ENCODE measurements at regions not wholly inside any gene's neighbourhood (a gene's known extent, or its start where the extent isn't known, plus 50 kb on each side); places are given as distances from the start of the nearest gene placed in this dataset.

- TF ChIP-seq, protein P1, sequence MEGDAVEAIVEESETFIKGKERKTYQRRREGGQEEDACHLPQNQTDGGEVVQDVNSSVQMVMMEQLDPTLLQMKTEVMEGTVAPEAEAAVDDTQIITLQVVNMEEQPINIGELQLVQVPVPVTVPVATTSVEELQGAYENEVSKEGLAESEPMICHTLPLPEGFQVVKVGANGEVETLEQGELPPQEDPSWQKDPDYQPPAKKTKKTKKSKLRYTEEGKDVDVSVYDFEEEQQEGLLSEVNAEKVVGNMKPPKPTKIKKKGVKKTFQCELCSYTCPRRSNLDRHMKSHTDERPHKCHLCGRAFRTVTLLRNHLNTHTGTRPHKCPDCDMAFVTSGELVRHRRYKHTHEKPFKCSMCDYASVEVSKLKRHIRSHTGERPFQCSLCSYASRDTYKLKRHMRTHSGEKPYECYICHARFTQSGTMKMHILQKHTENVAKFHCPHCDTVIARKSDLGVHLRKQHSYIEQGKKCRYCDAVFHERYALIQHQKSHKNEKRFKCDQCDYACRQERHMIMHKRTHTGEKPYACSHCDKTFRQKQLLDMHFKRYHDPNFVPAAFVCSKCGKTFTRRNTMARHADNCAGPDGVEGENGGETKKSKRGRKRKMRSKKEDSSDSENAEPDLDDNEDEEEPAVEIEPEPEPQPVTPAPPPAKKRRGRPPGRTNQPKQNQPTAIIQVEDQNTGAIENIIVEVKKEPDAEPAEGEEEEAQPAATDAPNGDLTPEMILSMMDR (conservative IDR thresholded peaks at IDR 0.05; ENCODE audit: low read depth, low read length): no peak
- TF ChIP-seq EZH2phosphoT487 (IDR thresholded peaks at IDR 0.05; ENCODE audit: borderline replicate concordance, low read length) (no peak), EZH2 (IDR thresholded peaks at IDR 0.05; ENCODE audit: low read length, unreplicated experiment) (no peak)
These were observed 336.8 kb downstream of the BCOR start for GRCh38 chrX:39760930-39761329.
